Endothelial cell of umbilical vein (primary cell): ENCODE measurements at regions not wholly inside any gene's neighbourhood (a gene's known extent, or its start where the extent isn't known, plus 50 kb on each side); places are given as distances from the start of the nearest gene placed in this dataset.

Experiments used
- BruUV-seq: library from RNA; stranded (reverse); fragments of 400-500 nt; replicated peaks from 2 replicates; lab custom pipeline; 2021; lab: Mats Ljungman, UMichigan
- CTCF ChIA-PET: fragments of 300-600, 350-600 bp; sonication (Branson Sonifier 250); formaldehyde crosslinking; loops from one replicate; lab custom pipeline; 2021; ENCODE audit warnings: antibody characterized with exemption, inconsistent platforms; lab: Charles Lee
- POLR2A ChIA-PET: fragments of 300-600, 350-600 bp; sonication (Branson Sonifier 250); formaldehyde crosslinking; loops from one replicate; lab custom pipeline; 2021; ENCODE audit warnings: antibody characterized with exemption, inconsistent platforms; lab: Charles Lee
- DNase-seq: peaks from one replicate; pipeline ENCODE4 v3.0.0-alpha.2; 2011; ENCODE audit warnings: low read depth, low spot score
- FAIRE-seq: peaks from 2 replicates; lab custom pipeline; 2011; peaks lifted over from hg19 to GRCh38; lab: Jason Lieb, UNC
- H2AFZ ChIP-seq: 2 replicates; pipeline ENCODE4 v1.6.0; 2012; ENCODE audit warnings: low read depth, low read length, control low read depth, inconsistent platforms
- H3K27ac ChIP-seq: 2 replicates; pipeline ENCODE4 v1.5.1; 2011; ENCODE audit warnings: low read depth, mild to moderate bottlenecking, control low read depth, low read length, moderate library complexity; ENCODE audit not compliant: insufficient read depth
- H3K27me3 ChIP-seq, 2 experiments: 2 replicates each; pipeline versions ENCODE4 v1.6.0 to v1.6.1; 2011; ENCODE audit warnings: low read length in 2 of 2, mixed read lengths in 1 of 2; ENCODE audit not compliant: control insufficient read depth in 2 of 2, insufficient read depth in 2 of 2
- H3K36me3 ChIP-seq, 2 experiments: 2 replicates in 1 of 2; 3 replicates in 1 of 2; pipeline ENCODE4 v1.5.1; 2011; ENCODE audit warnings: low read length in 2 of 2, mild to moderate bottlenecking in 1 of 2, moderate library complexity in 1 of 2; ENCODE audit not compliant: control insufficient read depth in 2 of 2, insufficient read depth in 2 of 2; ENCODE audit errors: extremely low read depth in 1 of 2
- H3K4me1 ChIP-seq: 3 replicates; pipeline ENCODE4 v1.5.1; 2011; ENCODE audit warnings: mild to moderate bottlenecking, low read length; ENCODE audit not compliant: control insufficient read depth, insufficient read depth; ENCODE audit errors: extremely low read depth
- H3K4me2 ChIP-seq: 2 replicates; pipeline ENCODE4 v1.6.1; 2011; ENCODE audit warnings: low read length, control low read depth, mixed read lengths; ENCODE audit not compliant: insufficient read depth
- H3K4me3 ChIP-seq, 3 experiments: fragments of 200-600 bp in 1 of 3; sonication (generic), shearing (Covaris generic) in 1 of 3; replicated peaks in 1 of 3; 2 replicates each; pipeline ENCODE4 v1.5.1; 2011 to 2016; ENCODE audit warnings: control low read depth in 3 of 3, low read length in 3 of 3, mild to moderate bottlenecking in 2 of 3, inconsistent platforms in 1 of 3, low read depth in 1 of 3, moderate library complexity in 1 of 3; ENCODE audit not compliant: insufficient read depth in 1 of 3
- H3K79me2 ChIP-seq: 2 replicates; pipeline ENCODE4 v1.6.0; 2012; ENCODE audit warnings: low read length, inconsistent platforms; ENCODE audit not compliant: control insufficient read depth, insufficient read depth
- H3K9ac ChIP-seq: replicated peaks from 2 replicates; pipeline ENCODE3; 2011; ENCODE audit warnings: low read length, control low read depth; ENCODE audit not compliant: insufficient read depth; ENCODE audit errors: extremely low read depth
- H3K9me1 ChIP-seq: replicated peaks from 3 replicates; pipeline ENCODE4 v1.6.0; 2011; ENCODE audit warnings: mild to moderate bottlenecking, low read length; ENCODE audit not compliant: control insufficient read depth, insufficient read depth; ENCODE audit errors: extremely low read depth
- H3K9me3 ChIP-seq: replicated peaks from 2 replicates; pipeline ENCODE4 v1.5.1; 2012; ENCODE audit warnings: low read length, inconsistent platforms; ENCODE audit not compliant: control insufficient read depth, insufficient read depth
- H4K20me1 ChIP-seq: replicated peaks from 2 replicates; pipeline ENCODE3; 2011; ENCODE audit warnings: mild to moderate bottlenecking, low read length; ENCODE audit not compliant: control insufficient read depth, insufficient read depth; ENCODE audit errors: extremely low read depth
- EZH2 ChIP-seq: IDR thresholded peaks from 2 replicates; pipeline ENCODE4 v1.6.1; 2012; ENCODE audit warnings: borderline replicate concordance, low read depth, mild to moderate bottlenecking, moderate library complexity, low read length, inconsistent platforms; ENCODE audit not compliant: severe bottlenecking
- FOS ChIP-seq: IDR thresholded peaks from 2 replicates; pipeline ENCODE4 v1.6.1; 2011; ENCODE audit warnings: mild to moderate bottlenecking, low read length, moderate library complexity, borderline replicate concordance; ENCODE audit not compliant: insufficient read depth
- GATA2 ChIP-seq: IDR thresholded peaks from 2 replicates; pipeline ENCODE4 v1.7.0; 2011; ENCODE audit warnings: low read depth, mild to moderate bottlenecking, moderate library complexity, mixed read lengths, low read length; ENCODE audit not compliant: insufficient read length, insufficient read depth
- JUN ChIP-seq: IDR thresholded peaks from 2 replicates; pipeline ENCODE4 v1.6.1; 2011; ENCODE audit warnings: borderline replicate concordance, low read depth; ENCODE audit not compliant: insufficient read length, insufficient read depth
- MYC ChIP-seq: IDR thresholded peaks from one replicate; pipeline ENCODE4 v1.6.1; 2011; ENCODE audit warnings: mild to moderate bottlenecking, low read depth, low read length
- POLR2A ChIP-seq: IDR thresholded peaks from 2 replicates; pipeline ENCODE4 v1.6.1; 2012; ENCODE audit warnings: low read depth, mild to moderate bottlenecking, control low read depth, low read length
- POLR2AphosphoS5 ChIP-seq: IDR thresholded peaks from 2 replicates; pipeline ENCODE4 v1.6.1; 2012; ENCODE audit warnings: low read depth, mild to moderate bottlenecking, control low read depth, low read length, moderate library complexity; ENCODE audit not compliant: insufficient read depth
- dilution Hi-C: fragments of 300-500 bp; cut with MboI; formaldehyde crosslinking; loops from one replicate; pipeline ENCODE4 v1.15.0; 2019; ENCODE audit warnings: low sequenced_read_pairs; ENCODE audit not compliant: extremely low pct_ligation_motif_present
- intact Hi-C: fragments of 100-400 bp; cut with micrococcal nuclease; formaldehyde crosslinking; loops from one replicate; pipeline ENCODE4 v1.10.0; 2022
- TF ChIP-seq, protein P1 (sequence below), 2 donors: IDR thresholded peaks; 1 replicate in 1 of 2; 2 replicates in 1 of 2; pipeline ENCODE4 v1.5.1; 2011; ENCODE audit warnings: low read length in 2 of 2, mild to moderate bottlenecking in 2 of 2, moderate library complexity in 2 of 2, control low read depth in 1 of 2, inconsistent platforms in 1 of 2, low read depth in 1 of 2; ENCODE audit not compliant: insufficient read depth in 1 of 2; ENCODE audit errors: extremely low read depth in 1 of 2
- TF ChIP-seq, protein P2 (sequence below): IDR thresholded peaks from 2 replicates; pipeline ENCODE4 v1.6.1; 2011; ENCODE audit not compliant: insufficient read depth, insufficient read length

DNA sequence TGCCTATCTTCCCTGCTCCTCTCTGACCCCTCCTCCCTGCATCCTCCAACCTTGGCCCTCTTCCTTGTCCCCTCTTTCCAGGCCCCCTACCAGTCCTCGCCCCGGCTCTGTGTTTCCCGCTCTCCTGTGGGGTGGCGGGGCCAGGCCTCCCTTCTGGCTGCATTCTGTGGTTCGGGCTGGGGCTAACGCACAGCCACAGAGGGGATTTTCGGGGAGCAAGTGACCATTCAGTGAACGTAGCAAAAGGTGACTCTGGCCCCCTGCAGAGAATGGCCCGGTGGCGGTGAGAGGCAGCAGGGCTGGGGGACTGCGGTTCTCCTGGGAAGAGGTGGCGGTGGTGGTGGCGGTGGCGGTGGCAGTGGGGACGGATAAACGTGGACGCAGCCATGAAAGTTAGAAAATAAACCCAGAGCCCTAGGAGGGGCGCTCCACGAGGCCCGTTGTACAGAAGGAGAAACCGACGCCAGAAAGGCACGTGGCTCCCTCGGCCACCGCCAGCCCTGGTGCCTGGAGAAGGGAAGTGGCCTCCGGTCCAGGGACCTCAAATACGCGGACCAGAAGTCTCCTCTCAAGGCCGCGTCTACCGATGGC is 269.6 kb downstream of the ADGRD1 start:
- no peaks in the 10 kb centered on the region for H3K9me3 ChIP-seq
- dilution Hi-C loops, result no loop called here

More for the DNA sequence above, 269.6 kb downstream of the ADGRD1 start:
- no peak for FAIRE-seq
- BruUV-seq, result no TSS peak
- Histone ChIP-seq H4K20me1 (no peaks in the 10 kb centered on the region), H3K4me1 (no peaks in the 10 kb centered on the region), H3K27ac (no peak overlapping the region), H3K36me3 (no peaks in the 10 kb centered on the region), H3K9me1 (no peaks in the 10 kb centered on the region), H3K4me2 (no peak overlapping the region), H3K4me3 (no peak overlapping the region), H3K79me2 (no peaks in the 10 kb centered on the region), H3K9ac (no peak overlapping the region), H3K27me3 (no peaks in the 10 kb centered on the region), H2AFZ (no peak overlapping the region)
- ChIA-PET CTCF (no interaction called here), POLR2A (no interaction called here)
- no peak for DNase-seq
- intact Hi-C loops, result no loop called here
- TF ChIP-seq, protein P1, sequence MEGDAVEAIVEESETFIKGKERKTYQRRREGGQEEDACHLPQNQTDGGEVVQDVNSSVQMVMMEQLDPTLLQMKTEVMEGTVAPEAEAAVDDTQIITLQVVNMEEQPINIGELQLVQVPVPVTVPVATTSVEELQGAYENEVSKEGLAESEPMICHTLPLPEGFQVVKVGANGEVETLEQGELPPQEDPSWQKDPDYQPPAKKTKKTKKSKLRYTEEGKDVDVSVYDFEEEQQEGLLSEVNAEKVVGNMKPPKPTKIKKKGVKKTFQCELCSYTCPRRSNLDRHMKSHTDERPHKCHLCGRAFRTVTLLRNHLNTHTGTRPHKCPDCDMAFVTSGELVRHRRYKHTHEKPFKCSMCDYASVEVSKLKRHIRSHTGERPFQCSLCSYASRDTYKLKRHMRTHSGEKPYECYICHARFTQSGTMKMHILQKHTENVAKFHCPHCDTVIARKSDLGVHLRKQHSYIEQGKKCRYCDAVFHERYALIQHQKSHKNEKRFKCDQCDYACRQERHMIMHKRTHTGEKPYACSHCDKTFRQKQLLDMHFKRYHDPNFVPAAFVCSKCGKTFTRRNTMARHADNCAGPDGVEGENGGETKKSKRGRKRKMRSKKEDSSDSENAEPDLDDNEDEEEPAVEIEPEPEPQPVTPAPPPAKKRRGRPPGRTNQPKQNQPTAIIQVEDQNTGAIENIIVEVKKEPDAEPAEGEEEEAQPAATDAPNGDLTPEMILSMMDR (IDR thresholded peaks at IDR 0.05; ENCODE audit: extremely low read depth in 1 of 2, insufficient read depth in 1 of 2, low read depth in 1 of 2, low read length in 2 of 2), result no peak
- no peak for TF ChIP-seq POLR2A
- TF ChIP-seq EZH2, result no peak
- TF ChIP-seq MYC, result no peak
- TF ChIP-seq POLR2AphosphoS5, result no peak
- no peak for TF ChIP-seq GATA2
- TF ChIP-seq JUN, result no peak
- TF ChIP-seq, protein P2, sequence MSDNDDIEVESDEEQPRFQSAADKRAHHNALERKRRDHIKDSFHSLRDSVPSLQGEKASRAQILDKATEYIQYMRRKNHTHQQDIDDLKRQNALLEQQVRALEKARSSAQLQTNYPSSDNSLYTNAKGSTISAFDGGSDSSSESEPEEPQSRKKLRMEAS, result no peak
- TF ChIP-seq FOS, result no peak
